ENCODE measurements at regions not wholly inside any gene's neighbourhood (a gene's known extent, or its start where the extent isn't known, plus 50 kb on each side); places are given as distances from the start of the nearest gene placed in this dataset.

DNA sequence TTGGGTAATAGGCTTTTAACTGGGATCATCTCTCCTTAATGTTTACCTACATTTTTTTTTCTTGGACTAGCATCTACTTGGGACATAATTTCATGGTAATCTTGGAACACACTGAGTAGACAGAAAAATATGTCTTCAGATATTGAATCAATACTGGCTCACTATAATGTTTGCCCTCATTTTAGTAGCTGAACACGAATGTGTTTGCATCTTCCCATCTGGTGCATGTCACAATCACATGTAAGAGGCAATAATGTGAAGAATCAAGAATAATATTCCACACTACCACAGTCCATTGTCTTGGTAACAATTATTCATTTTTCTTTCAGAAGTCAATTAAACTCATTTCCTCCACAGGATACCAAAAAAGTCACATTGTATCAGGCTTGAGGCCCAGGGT lies 382.7 kb upstream of the CDH10 start:
- H3K4me1 ChIP-seq: no peaks in the 10 kb centered on the region
- H3K9me3 ChIP-seq: peaks cover 0 to 21% (median under 1%) of the 10 kb centered on the region in 8 donors
- no peak overlapping the region for H3K4me3 ChIP-seq
- H3K36me3 ChIP-seq: no peaks in the 10 kb centered on the region
- no peak overlapping the region for H3K27ac ChIP-seq
- DNase-seq: no peak
- intact Hi-C loops (cut with DNase I; ENCODE audit: low total_unique reads): no loop called here
- no peak for TF ChIP-seq POLR2A (IDR thresholded peaks at IDR 0.05)
- no peak for TF ChIP-seq CTCF (IDR thresholded peaks at IDR 0.05 in 8 of 11, conservative IDR thresholded peaks at IDR 0.05 in 3 of 11)
- TF ChIP-seq POLR2AphosphoS5 (IDR thresholded peaks at IDR 0.05): no peak
- H3K27me3 ChIP-seq (replicated peaks in 1 of 7): no peaks in the 10 kb centered on the region
- WGBS, 5 donors: 61 to 79% (median 69%) methylated on average over 1 of the region's 1 CpG

- Histone ChIP-seq H3K27ac (no peak overlapping the region), H3K4me1 (no peaks in the 10 kb centered on the region), H3K4me3 (no peak overlapping the region), H3K36me3 (no peaks in the 10 kb centered on the region), H3K9me3 (peaks cover 0 to 20% (median 0%) of the 10 kb centered on the region in 8 donors), H3K27me3 (replicated peaks in 1 of 7) (no peaks in the 10 kb centered on the region)
- intact Hi-C loops (cut with DNase I; ENCODE audit: low total_unique reads): no loop called here
- WGBS, 5 donors: 58 to 72% (median 69%) methylated on average over 2 of the region's 2 CpGs
- TF ChIP-seq POLR2AphosphoS5 (IDR thresholded peaks at IDR 0.05) (no peak), CTCF (IDR thresholded peaks at IDR 0.05 in 8 of 11, conservative IDR thresholded peaks at IDR 0.05 in 3 of 11) (no peak)
- DNase-seq: no peak
Measured at GRCh38 chr5:25027061-25027460, 382.3 kb upstream of the CDH10 start.

DNA sequence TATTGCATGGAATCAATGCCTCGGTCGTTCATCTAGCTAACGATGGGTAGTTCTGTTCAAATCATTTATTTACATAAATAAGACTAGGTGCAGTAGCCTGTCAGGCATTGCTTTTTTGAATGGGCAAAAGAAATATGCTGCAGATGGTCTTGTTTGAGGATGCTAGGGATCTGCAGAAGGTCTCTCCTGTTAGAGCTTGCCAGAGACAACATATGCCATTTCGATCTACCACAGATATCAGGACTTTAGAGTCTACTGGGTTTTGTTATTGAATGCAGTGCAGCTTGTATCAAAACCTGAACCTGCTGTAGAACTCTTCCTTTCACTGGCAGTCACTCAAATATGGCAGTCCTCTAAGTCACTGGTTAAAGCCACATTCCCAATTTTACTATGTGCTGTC lies 381.1 kb upstream of the CDH10 start:
- Histone ChIP-seq H3K27ac (no peak overlapping the region), H3K4me1 (no peaks in the 10 kb centered on the region), H3K9me3 (peaks cover 0 to 20% (median 2%) of the 10 kb centered on the region in 8 donors), H3K4me3 (no peak overlapping the region), H3K27me3 (replicated peaks in 1 of 7) (no peaks in the 10 kb centered on the region), H3K36me3 (no peaks in the 10 kb centered on the region)
- intact Hi-C loops (cut with DNase I; ENCODE audit: low total_unique reads): no loop called here
- DNase-seq: no peak
- 80 to 87% (median 81%) methylated on average over 4 of the region's 4 CpGs for WGBS, 5 donors
- TF ChIP-seq POLR2A (IDR thresholded peaks at IDR 0.05) (no peak), CTCF (IDR thresholded peaks at IDR 0.05 in 8 of 11, conservative IDR thresholded peaks at IDR 0.05 in 3 of 11) (no peak), POLR2AphosphoS5 (IDR thresholded peaks at IDR 0.05) (no peak)

DNA sequence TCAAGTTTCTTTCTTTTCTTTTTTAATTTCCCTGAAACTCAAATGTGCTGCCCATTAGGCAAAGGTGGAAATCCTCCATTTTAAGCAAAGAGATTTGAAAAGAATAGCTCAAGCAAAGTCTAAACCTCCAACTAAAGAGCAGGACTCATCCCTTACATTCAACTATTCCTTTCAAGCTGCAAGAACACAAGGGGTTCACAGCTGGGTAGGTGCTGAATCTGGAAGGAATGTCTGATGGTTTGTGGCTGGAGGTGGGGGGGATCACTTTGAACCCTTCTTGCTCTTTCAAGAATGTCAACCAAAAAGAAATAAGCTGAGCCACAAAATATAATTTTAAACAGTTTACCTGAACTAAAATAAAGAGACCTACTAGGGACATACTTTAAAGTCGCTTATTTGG lies 375.7 kb upstream of the CDH10 start:
- no peak for DNase-seq
- TF ChIP-seq CTCF (IDR thresholded peaks at IDR 0.05 in 8 of 11, conservative IDR thresholded peaks at IDR 0.05 in 3 of 11) (no peak), POLR2A (IDR thresholded peaks at IDR 0.05) (no peak), POLR2AphosphoS5 (IDR thresholded peaks at IDR 0.05) (no peak)
- Histone ChIP-seq H3K36me3 (no peaks in the 10 kb centered on the region), H3K4me3 (no peak overlapping the region), H3K4me1 (no peaks in the 10 kb centered on the region), H3K27ac (no peak overlapping the region), H3K27me3 (replicated peaks in 1 of 7) (no peaks in the 10 kb centered on the region), H3K9me3 (peaks cover 0 to 31% (median 5%) of the 10 kb centered on the region in 8 donors)
- 51 to 74% (median 62%) methylated on average over 1 of the region's 1 CpG for WGBS, 5 donors
- intact Hi-C loops (cut with DNase I; ENCODE audit: low total_unique reads): no loop called here
